Chondrocyte (in vitro differentiated cells): ENCODE measurements at regions not wholly inside any gene's neighbourhood (a gene's known extent, or its start where the extent isn't known, plus 50 kb on each side); places are given as distances from the start of the nearest gene placed in this dataset.

Experiments
- DNase-seq: peaks from one replicate; pipeline ENCODE4 v3.0.0; 2021; ENCODE audit warnings: mixed read lengths, low spot score
- H3K27ac Mint-ChIP-seq: one replicate; pipeline ENCODE4 v1.8.0; 2021; ENCODE audit warnings: mild to moderate bottlenecking, moderate library complexity, mixed read lengths; ENCODE audit not compliant: unreplicated experiment
- H3K27me3 Mint-ChIP-seq: 2 replicates; pipeline ENCODE4 v1.8.0; 2021; ENCODE audit warnings: low read depth, mixed read lengths
- H3K36me3 Mint-ChIP-seq: 2 replicates; pipeline ENCODE4 v1.8.0; 2021; ENCODE audit warnings: low read depth, mixed read lengths
- H3K4me1 Mint-ChIP-seq: 2 replicates; pipeline ENCODE4 v1.8.0; 2021; ENCODE audit warnings: low read depth, mild to moderate bottlenecking, mixed read lengths
- H3K4me3 Mint-ChIP-seq: one replicate; pipeline ENCODE4 v1.8.0; 2021; ENCODE audit warnings: mild to moderate bottlenecking, moderate library complexity, mixed read lengths; ENCODE audit not compliant: unreplicated experiment
- H3K9me3 Mint-ChIP-seq: 2 replicates; pipeline ENCODE4 v1.8.0; 2021; ENCODE audit warnings: low read depth, mixed read lengths
- CTCF ChIP-seq: fragments of 200-600 bp; sonication (generic); IDR thresholded peaks from 2 replicates; pipeline ENCODE4 v1.5.0; 2021; ENCODE audit warnings: antibody characterized with exemption, mild to moderate bottlenecking, moderate library complexity

GRCh38 chr6:8944548-8944947 lies 509.2 kb upstream of the SLC35B3 start:
- Mint-ChIP-seq H3K9me3 (no peaks in the 10 kb centered on the region), H3K36me3 (no peaks in the 10 kb centered on the region), H3K27ac (no peak overlapping the region), H3K4me3 (no peak overlapping the region), H3K27me3 (no peaks in the 10 kb centered on the region), H3K4me1 (peaks cover 6% of the 10 kb centered on the region)
- TF ChIP-seq CTCF: no peak
- no peak for DNase-seq

- no peak for TF ChIP-seq CTCF
These were observed 507.7 kb upstream of the SLC35B3 start for GRCh38 chr6:8943073-8943472.

GRCh38 chr6:8941577-8941976 lies 506.2 kb upstream of the SLC35B3 start:
- Mint-ChIP-seq H3K4me1 (peaks cover 8% of the 10 kb centered on the region), H3K27me3 (no peaks in the 10 kb centered on the region), H3K9me3 (no peaks in the 10 kb centered on the region), H3K27ac (no peak overlapping the region), H3K4me3 (no peak overlapping the region), H3K36me3 (no peaks in the 10 kb centered on the region)
- TF ChIP-seq CTCF: no peak
- no peak for DNase-seq

More at GRCh38 chr6:8943073-8943472, 507.7 kb upstream of the SLC35B3 start:
- no peak for DNase-seq
- H3K9me3 Mint-ChIP-seq: no peaks in the 10 kb centered on the region
- no peak overlapping the region for H3K27ac Mint-ChIP-seq
- no peaks in the 10 kb centered on the region for H3K27me3 Mint-ChIP-seq
- H3K4me1 Mint-ChIP-seq: peaks cover 8% of the 10 kb centered on the region
- H3K36me3 Mint-ChIP-seq: no peaks in the 10 kb centered on the region
- H3K4me3 Mint-ChIP-seq: no peak overlapping the region

- no peak overlapping the region for H3K27ac Mint-ChIP-seq
- H3K9me3 Mint-ChIP-seq: no peaks in the 10 kb centered on the region
- no peaks in the 10 kb centered on the region for H3K27me3 Mint-ChIP-seq
- no peak for DNase-seq
- no peak for TF ChIP-seq CTCF
- H3K36me3 Mint-ChIP-seq: no peaks in the 10 kb centered on the region
- H3K4me1 Mint-ChIP-seq: peaks cover 8% of the 10 kb centered on the region
- no peak overlapping the region for H3K4me3 Mint-ChIP-seq
These were observed 505.0 kb upstream of the SLC35B3 start for GRCh38 chr6:8940356-8940755.

GRCh38 chr6:8939615-8940014 lies 504.3 kb upstream of the SLC35B3 start:
- no peaks in the 10 kb centered on the region for H3K36me3 Mint-ChIP-seq
- H3K27ac Mint-ChIP-seq: no peak overlapping the region
- no peaks in the 10 kb centered on the region for H3K9me3 Mint-ChIP-seq
- H3K4me1 Mint-ChIP-seq: peaks cover 8% of the 10 kb centered on the region
- H3K27me3 Mint-ChIP-seq: no peaks in the 10 kb centered on the region
- TF ChIP-seq CTCF: no peak
- H3K4me3 Mint-ChIP-seq: no peak overlapping the region
- DNase-seq: no peak
